Endothelial cell of umbilical vein (primary cell): ENCODE measurements at regions not wholly inside any gene's neighbourhood (a gene's known extent, or its start where the extent isn't known, plus 50 kb on each side); places are given as distances from the start of the nearest gene placed in this dataset.

Experiments used
- BruUV-seq: library from RNA; stranded (reverse); fragments of 400-500 nt; replicated peaks from 2 replicates; lab custom pipeline; 2021; lab: Mats Ljungman, UMichigan
- CTCF ChIA-PET: fragments of 300-600, 350-600 bp; sonication (Branson Sonifier 250); formaldehyde crosslinking; loops from one replicate; lab custom pipeline; 2021; ENCODE audit warnings: antibody characterized with exemption, inconsistent platforms; lab: Charles Lee
- POLR2A ChIA-PET: fragments of 300-600, 350-600 bp; sonication (Branson Sonifier 250); formaldehyde crosslinking; loops from one replicate; lab custom pipeline; 2021; ENCODE audit warnings: antibody characterized with exemption, inconsistent platforms; lab: Charles Lee
- DNase-seq: peaks from one replicate; pipeline ENCODE4 v3.0.0-alpha.2; 2011; ENCODE audit warnings: low read depth, low spot score
- FAIRE-seq: peaks from 2 replicates; lab custom pipeline; 2011; peaks lifted over from hg19 to GRCh38; lab: Jason Lieb, UNC
- H2AFZ ChIP-seq: 2 replicates; pipeline ENCODE4 v1.6.0; 2012; ENCODE audit warnings: low read depth, low read length, control low read depth, inconsistent platforms
- H3K27ac ChIP-seq: 2 replicates; pipeline ENCODE4 v1.5.1; 2011; ENCODE audit warnings: low read depth, mild to moderate bottlenecking, control low read depth, low read length, moderate library complexity; ENCODE audit not compliant: insufficient read depth
- H3K27me3 ChIP-seq, 2 experiments: 2 replicates each; pipeline versions ENCODE4 v1.6.0 to v1.6.1; 2011; ENCODE audit warnings: low read length in 2 of 2, mixed read lengths in 1 of 2; ENCODE audit not compliant: control insufficient read depth in 2 of 2, insufficient read depth in 2 of 2
- H3K36me3 ChIP-seq, 2 experiments: 2 replicates in 1 of 2; 3 replicates in 1 of 2; pipeline ENCODE4 v1.5.1; 2011; ENCODE audit warnings: low read length in 2 of 2, mild to moderate bottlenecking in 1 of 2, moderate library complexity in 1 of 2; ENCODE audit not compliant: control insufficient read depth in 2 of 2, insufficient read depth in 2 of 2; ENCODE audit errors: extremely low read depth in 1 of 2
- H3K4me1 ChIP-seq: 3 replicates; pipeline ENCODE4 v1.5.1; 2011; ENCODE audit warnings: mild to moderate bottlenecking, low read length; ENCODE audit not compliant: control insufficient read depth, insufficient read depth; ENCODE audit errors: extremely low read depth
- H3K4me2 ChIP-seq: 2 replicates; pipeline ENCODE4 v1.6.1; 2011; ENCODE audit warnings: low read length, control low read depth, mixed read lengths; ENCODE audit not compliant: insufficient read depth
- H3K4me3 ChIP-seq, 3 experiments: fragments of 200-600 bp in 1 of 3; sonication (generic), shearing (Covaris generic) in 1 of 3; replicated peaks in 1 of 3; 2 replicates each; pipeline ENCODE4 v1.5.1; 2011 to 2016; ENCODE audit warnings: control low read depth in 3 of 3, low read length in 3 of 3, mild to moderate bottlenecking in 2 of 3, inconsistent platforms in 1 of 3, low read depth in 1 of 3, moderate library complexity in 1 of 3; ENCODE audit not compliant: insufficient read depth in 1 of 3
- H3K79me2 ChIP-seq: 2 replicates; pipeline ENCODE4 v1.6.0; 2012; ENCODE audit warnings: low read length, inconsistent platforms; ENCODE audit not compliant: control insufficient read depth, insufficient read depth
- H3K9ac ChIP-seq: replicated peaks from 2 replicates; pipeline ENCODE3; 2011; ENCODE audit warnings: low read length, control low read depth; ENCODE audit not compliant: insufficient read depth; ENCODE audit errors: extremely low read depth
- H3K9me1 ChIP-seq: replicated peaks from 3 replicates; pipeline ENCODE4 v1.6.0; 2011; ENCODE audit warnings: mild to moderate bottlenecking, low read length; ENCODE audit not compliant: control insufficient read depth, insufficient read depth; ENCODE audit errors: extremely low read depth
- H3K9me3 ChIP-seq: replicated peaks from 2 replicates; pipeline ENCODE4 v1.5.1; 2012; ENCODE audit warnings: low read length, inconsistent platforms; ENCODE audit not compliant: control insufficient read depth, insufficient read depth
- H4K20me1 ChIP-seq: replicated peaks from 2 replicates; pipeline ENCODE3; 2011; ENCODE audit warnings: mild to moderate bottlenecking, low read length; ENCODE audit not compliant: control insufficient read depth, insufficient read depth; ENCODE audit errors: extremely low read depth
- EZH2 ChIP-seq: IDR thresholded peaks from 2 replicates; pipeline ENCODE4 v1.6.1; 2012; ENCODE audit warnings: borderline replicate concordance, low read depth, mild to moderate bottlenecking, moderate library complexity, low read length, inconsistent platforms; ENCODE audit not compliant: severe bottlenecking
- FOS ChIP-seq: IDR thresholded peaks from 2 replicates; pipeline ENCODE4 v1.6.1; 2011; ENCODE audit warnings: mild to moderate bottlenecking, low read length, moderate library complexity, borderline replicate concordance; ENCODE audit not compliant: insufficient read depth
- GATA2 ChIP-seq: IDR thresholded peaks from 2 replicates; pipeline ENCODE4 v1.7.0; 2011; ENCODE audit warnings: low read depth, mild to moderate bottlenecking, moderate library complexity, mixed read lengths, low read length; ENCODE audit not compliant: insufficient read length, insufficient read depth
- JUN ChIP-seq: IDR thresholded peaks from 2 replicates; pipeline ENCODE4 v1.6.1; 2011; ENCODE audit warnings: borderline replicate concordance, low read depth; ENCODE audit not compliant: insufficient read length, insufficient read depth
- MAX ChIP-seq: IDR thresholded peaks from 2 replicates; pipeline ENCODE4 v1.6.1; 2011; ENCODE audit not compliant: insufficient read depth, insufficient read length
- MYC ChIP-seq: IDR thresholded peaks from one replicate; pipeline ENCODE4 v1.6.1; 2011; ENCODE audit warnings: mild to moderate bottlenecking, low read depth, low read length
- POLR2A ChIP-seq: IDR thresholded peaks from 2 replicates; pipeline ENCODE4 v1.6.1; 2012; ENCODE audit warnings: low read depth, mild to moderate bottlenecking, control low read depth, low read length
- POLR2AphosphoS5 ChIP-seq: IDR thresholded peaks from 2 replicates; pipeline ENCODE4 v1.6.1; 2012; ENCODE audit warnings: low read depth, mild to moderate bottlenecking, control low read depth, low read length, moderate library complexity; ENCODE audit not compliant: insufficient read depth
- dilution Hi-C: fragments of 300-500 bp; cut with MboI; formaldehyde crosslinking; loops from one replicate; pipeline ENCODE4 v1.15.0; 2019; ENCODE audit warnings: low sequenced_read_pairs; ENCODE audit not compliant: extremely low pct_ligation_motif_present
- intact Hi-C: fragments of 100-400 bp; cut with micrococcal nuclease; formaldehyde crosslinking; loops from one replicate; pipeline ENCODE4 v1.10.0; 2022
- TF ChIP-seq, protein P1 (sequence below), 2 donors: IDR thresholded peaks; 1 replicate in 1 of 2; 2 replicates in 1 of 2; pipeline ENCODE4 v1.5.1; 2011; ENCODE audit warnings: low read length in 2 of 2, mild to moderate bottlenecking in 2 of 2, moderate library complexity in 2 of 2, control low read depth in 1 of 2, inconsistent platforms in 1 of 2, low read depth in 1 of 2; ENCODE audit not compliant: insufficient read depth in 1 of 2; ENCODE audit errors: extremely low read depth in 1 of 2

- H3K4me3 ChIP-seq, result no peak overlapping the region
- no peak overlapping the region for H3K27ac ChIP-seq
- H3K4me2 ChIP-seq, result no peak overlapping the region
- TF ChIP-seq MAX (no peak), JUN (no peak), MYC (no peak), POLR2A (no peak), GATA2 (no peak), FOS (no peak), POLR2AphosphoS5 (no peak), EZH2 (no peak)
- TF ChIP-seq, protein P1, sequence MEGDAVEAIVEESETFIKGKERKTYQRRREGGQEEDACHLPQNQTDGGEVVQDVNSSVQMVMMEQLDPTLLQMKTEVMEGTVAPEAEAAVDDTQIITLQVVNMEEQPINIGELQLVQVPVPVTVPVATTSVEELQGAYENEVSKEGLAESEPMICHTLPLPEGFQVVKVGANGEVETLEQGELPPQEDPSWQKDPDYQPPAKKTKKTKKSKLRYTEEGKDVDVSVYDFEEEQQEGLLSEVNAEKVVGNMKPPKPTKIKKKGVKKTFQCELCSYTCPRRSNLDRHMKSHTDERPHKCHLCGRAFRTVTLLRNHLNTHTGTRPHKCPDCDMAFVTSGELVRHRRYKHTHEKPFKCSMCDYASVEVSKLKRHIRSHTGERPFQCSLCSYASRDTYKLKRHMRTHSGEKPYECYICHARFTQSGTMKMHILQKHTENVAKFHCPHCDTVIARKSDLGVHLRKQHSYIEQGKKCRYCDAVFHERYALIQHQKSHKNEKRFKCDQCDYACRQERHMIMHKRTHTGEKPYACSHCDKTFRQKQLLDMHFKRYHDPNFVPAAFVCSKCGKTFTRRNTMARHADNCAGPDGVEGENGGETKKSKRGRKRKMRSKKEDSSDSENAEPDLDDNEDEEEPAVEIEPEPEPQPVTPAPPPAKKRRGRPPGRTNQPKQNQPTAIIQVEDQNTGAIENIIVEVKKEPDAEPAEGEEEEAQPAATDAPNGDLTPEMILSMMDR (IDR thresholded peaks at IDR 0.05; ENCODE audit: extremely low read depth in 1 of 2, insufficient read depth in 1 of 2, low read depth in 1 of 2, low read length in 2 of 2), result no peak
- no peaks in the 10 kb centered on the region for H4K20me1 ChIP-seq
- no peak overlapping the region for H3K9ac ChIP-seq
- FAIRE-seq (no peak), DNase-seq (no peak)
- H3K36me3 ChIP-seq, result no peaks in the 10 kb centered on the region
- no peaks in the 10 kb centered on the region for H3K9me1 ChIP-seq
- H2AFZ ChIP-seq, result no peak overlapping the region
- H3K4me1 ChIP-seq, result no peaks in the 10 kb centered on the region
- H3K9me3 ChIP-seq, result no peaks in the 10 kb centered on the region
- H3K27me3 ChIP-seq, result no peaks in the 10 kb centered on the region
- intact Hi-C loops (no loop called here), dilution Hi-C loops (no loop called here)
- no TSS peak for BruUV-seq
- no peaks in the 10 kb centered on the region for H3K79me2 ChIP-seq
- ChIA-PET POLR2A (no interaction called here), CTCF (no interaction called here)
Measured at GRCh38 chr2:208657468-208657867, 250.9 kb downstream of the PTH2R start.
